WTC11 (cell line): ENCODE measurements at regions not wholly inside any gene's neighbourhood (a gene's known extent, or its start where the extent isn't known, plus 50 kb on each side); places are given as distances from the start of the nearest gene placed in this dataset.

Experiments used
- ATAC-seq: fragments of 200-7000 bp; cut with Tn5 transposase; 2 replicates; pipeline ENCODE4 v1.10.0; 2021; ENCODE audit warnings: mild to moderate bottlenecking, moderate library complexity
- CTCF ChIA-PET: fragments of 300-600 bp; sonication (Branson Sonifier 250); formaldehyde crosslinking; loops from one replicate; lab custom pipeline; 2021; ENCODE audit warnings: antibody characterized with exemption; lab: Charles Lee
- POLR2A ChIA-PET: fragments of 350-600 bp; sonication (Branson Sonifier 250); formaldehyde crosslinking; loops from one replicate; lab custom pipeline; 2021; ENCODE audit warnings: antibody characterized with exemption; lab: Charles Lee
- DNase-seq: peaks from one replicate; pipeline ENCODE4 v3.0.0; 2021; ENCODE audit warnings: low spot score
- H3K27ac Mint-ChIP-seq: 2 replicates; pipeline ENCODE4 v1.8.0; 2021; ENCODE audit warnings: mixed read lengths
- H3K27me3 Mint-ChIP-seq: 2 replicates; pipeline ENCODE4 v1.8.0; 2021; ENCODE audit warnings: low read depth, mild to moderate bottlenecking, moderate library complexity, mixed read lengths
- H3K36me3 Mint-ChIP-seq: 2 replicates; pipeline ENCODE4 v1.8.0; 2021; ENCODE audit warnings: mixed read lengths
- H3K4me1 Mint-ChIP-seq: 2 replicates; pipeline ENCODE4 v1.8.0; 2022; ENCODE audit warnings: mixed read lengths
- H3K4me3 Mint-ChIP-seq: 2 replicates; pipeline ENCODE4 v1.8.0; 2021; ENCODE audit warnings: mild to moderate bottlenecking, moderate library complexity, mixed read lengths
- H3K9me3 Mint-ChIP-seq: 2 replicates; pipeline ENCODE4 v1.8.0; 2021; ENCODE audit warnings: mixed read lengths
- ELF4 ChIP-seq: sonication (generic); formaldehyde crosslinking; IDR thresholded peaks from 2 replicates; pipeline ENCODE4 v1.8.1; 2022; ENCODE audit warnings: low read depth, mild to moderate bottlenecking, moderate library complexity, missing genetic modification reagents
- JAZF1 ChIP-seq: fragments of 250-450 bp; sonication (Bioruptor Pico); IDR thresholded peaks from 2 replicates; pipeline ENCODE4 v1.9.0; 2021; ENCODE audit warnings: moderate library complexity, mild to moderate bottlenecking, inconsistent platforms
- NFATC4 ChIP-seq: fragments of 250-450 bp; sonication (Bioruptor Pico); IDR thresholded peaks from 2 replicates; pipeline ENCODE4 v1.9.0; 2021; ENCODE audit warnings: mild to moderate bottlenecking
- NR2C2 ChIP-seq: sonication (generic); formaldehyde crosslinking; IDR thresholded peaks from 2 replicates; pipeline ENCODE4 v1.8.0; 2022; ENCODE audit warnings: mild to moderate bottlenecking, missing genetic modification reagents
- OVOL2 ChIP-seq: fragments of 250-450 bp; sonication (Bioruptor Pico); IDR thresholded peaks from 2 replicates; pipeline ENCODE4 v1.9.0; 2021; ENCODE audit warnings: mild to moderate bottlenecking, borderline replicate concordance
- PRRX2 ChIP-seq: fragments of 250-450 bp; sonication (Bioruptor Pico); IDR thresholded peaks from 2 replicates; pipeline ENCODE4 v1.8.0; 2021; ENCODE audit warnings: mild to moderate bottlenecking
- SOX15 ChIP-seq: fragments of 250-450 bp; sonication (Bioruptor Pico); IDR thresholded peaks from 2 replicates; pipeline ENCODE4 v1.9.0; 2021; ENCODE audit warnings: mild to moderate bottlenecking
- SP1 ChIP-seq: sonication (generic); formaldehyde crosslinking; conservative IDR thresholded peaks from 2 replicates; pipeline ENCODE4 v1.8.1; 2022; ENCODE audit warnings: missing genetic modification reagents
- TEAD4 ChIP-seq: sonication (generic); formaldehyde crosslinking; IDR thresholded peaks from 2 replicates; pipeline ENCODE4 v1.8.0; 2022; ENCODE audit warnings: mild to moderate bottlenecking, missing genetic modification reagents
- ZBTB21 ChIP-seq: sonication (generic); formaldehyde crosslinking; IDR thresholded peaks from 2 replicates; pipeline ENCODE4 v1.8.1; 2023; ENCODE audit warnings: mild to moderate bottlenecking, missing genetic modification reagents, borderline replicate concordance
- ZNF219 ChIP-seq: sonication (generic); formaldehyde crosslinking; IDR thresholded peaks from 2 replicates; pipeline ENCODE4 v1.8.0; 2023; ENCODE audit warnings: missing genetic modification reagents, mild to moderate bottlenecking, borderline replicate concordance
- ZNF396 ChIP-seq: fragments of 250-450 bp; sonication (Bioruptor Pico); IDR thresholded peaks from 2 replicates; pipeline ENCODE4 v1.8.0; 2021; ENCODE audit warnings: mild to moderate bottlenecking, moderate library complexity, borderline replicate concordance
- TF ChIP-seq, protein P1 (sequence below): sonication (generic); formaldehyde crosslinking; IDR thresholded peaks from 2 replicates; pipeline ENCODE4 v1.8.1; 2022; ENCODE audit warnings: low read depth, mild to moderate bottlenecking, moderate library complexity, missing genetic modification reagents, borderline replicate concordance
- TF ChIP-seq, protein P2 (sequence below): sonication (generic); formaldehyde crosslinking; IDR thresholded peaks from 2 replicates; pipeline ENCODE4 v1.8.1; 2023; ENCODE audit warnings: mild to moderate bottlenecking, missing genetic modification reagents, borderline replicate concordance
- TF ChIP-seq, protein P3 (sequence below): sonication (generic); formaldehyde crosslinking; IDR thresholded peaks from 2 replicates; pipeline ENCODE4 v1.8.0; 2022; ENCODE audit warnings: mild to moderate bottlenecking, missing genetic modification reagents
- TF ChIP-seq, protein P4 (sequence below): fragments of 250-450 bp; sonication (Bioruptor Pico); IDR thresholded peaks from 2 replicates; pipeline ENCODE4 v1.9.0; 2021; ENCODE audit warnings: mild to moderate bottlenecking, borderline replicate concordance
- TF ChIP-seq, protein P5 (sequence below): sonication (generic); formaldehyde crosslinking; IDR thresholded peaks from 2 replicates; pipeline ENCODE4 v1.8.1; 2023; ENCODE audit warnings: mild to moderate bottlenecking, moderate library complexity, missing genetic modification reagents
- TF ChIP-seq, protein P6 (sequence below): sonication (generic); formaldehyde crosslinking; conservative IDR thresholded peaks from 2 replicates; pipeline ENCODE4 v1.8.1; 2022; ENCODE audit warnings: mild to moderate bottlenecking, missing genetic modification reagents
- TF ChIP-seq, protein P7 (sequence below): sonication (generic); formaldehyde crosslinking; IDR thresholded peaks from 2 replicates; pipeline ENCODE4 v1.8.0; 2022; ENCODE audit warnings: mild to moderate bottlenecking, missing genetic modification reagents
- TF ChIP-seq, protein P8 (sequence below): fragments of 250-450 bp; sonication (Bioruptor Pico); IDR thresholded peaks from 2 replicates; pipeline ENCODE4 v1.9.0; 2021; ENCODE audit warnings: mild to moderate bottlenecking

DNA sequence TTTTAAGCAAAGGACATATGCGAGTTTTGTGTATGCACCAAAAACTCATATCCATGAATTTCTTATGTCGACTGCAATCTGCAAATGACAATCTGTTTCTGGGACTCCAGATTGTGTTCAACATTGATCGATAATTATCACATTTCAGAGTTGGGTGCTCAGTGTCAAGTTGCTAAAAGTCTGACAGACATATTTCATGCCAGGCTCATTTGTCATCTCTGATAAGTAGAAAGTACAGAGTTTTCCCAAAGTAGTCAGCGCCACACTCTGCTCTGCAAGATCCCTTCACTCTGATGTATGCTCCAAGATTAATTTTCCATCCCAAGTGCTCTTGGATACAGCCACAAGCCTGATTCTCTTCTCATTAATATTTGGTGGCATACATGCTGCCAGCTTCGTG lies 331.1 kb downstream of the DOK5 start (continued):
- TF ChIP-seq, protein P1, sequence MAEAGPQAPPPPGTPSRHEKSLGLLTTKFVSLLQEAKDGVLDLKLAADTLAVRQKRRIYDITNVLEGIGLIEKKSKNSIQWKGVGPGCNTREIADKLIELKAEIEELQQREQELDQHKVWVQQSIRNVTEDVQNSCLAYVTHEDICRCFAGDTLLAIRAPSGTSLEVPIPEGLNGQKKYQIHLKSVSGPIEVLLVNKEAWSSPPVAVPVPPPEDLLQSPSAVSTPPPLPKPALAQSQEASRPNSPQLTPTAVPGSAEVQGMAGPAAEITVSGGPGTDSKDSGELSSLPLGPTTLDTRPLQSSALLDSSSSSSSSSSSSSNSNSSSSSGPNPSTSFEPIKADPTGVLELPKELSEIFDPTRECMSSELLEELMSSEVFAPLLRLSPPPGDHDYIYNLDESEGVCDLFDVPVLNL (CRISPR knock-in tag): no peak
- TF ChIP-seq ZNF219: no peak

DNA sequence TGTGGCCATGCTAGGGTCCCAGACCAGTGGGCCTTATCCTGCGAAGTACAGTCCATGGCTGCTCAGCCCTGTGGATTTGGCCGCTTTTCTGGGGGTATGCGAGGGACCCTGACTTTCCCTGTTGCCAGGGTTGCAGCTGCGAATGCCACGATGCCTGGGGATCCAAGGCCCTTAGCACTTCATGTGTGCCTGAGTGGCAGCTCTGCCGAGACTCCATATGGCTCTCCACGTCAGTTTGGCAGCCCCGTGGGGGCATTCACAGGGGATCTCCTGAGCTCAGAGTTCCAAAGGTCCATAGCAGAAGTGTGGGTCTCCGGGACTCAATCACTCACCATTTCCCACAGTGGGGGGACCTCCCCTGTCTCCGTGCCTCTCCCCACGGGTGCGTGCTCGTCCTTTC lies 319.5 kb downstream of the DOK5 start:
- peaks cover 85% of the 10 kb centered on the region for H3K9me3 Mint-ChIP-seq
- CTCF ChIA-PET: no interaction called here
- peaks cover 69% of the 10 kb centered on the region for H3K36me3 Mint-ChIP-seq
- H3K4me3 Mint-ChIP-seq: no peak overlapping the region
- no peak for ATAC-seq
- TF ChIP-seq ZNF396 (CRISPR knock-in tag) (no peak), TEAD4 (CRISPR knock-in tag) (no peak), NR2C2 (no peak), SOX15 (no peak), ZBTB21 (no peak), OVOL2 (no peak), JAZF1 (CRISPR knock-in tag) (no peak), ELF4 (CRISPR knock-in tag) (no peak), ZNF219 (no peak), NFATC4 (CRISPR knock-in tag) (no peak), SP1 (CRISPR knock-in tag) (no peak), PRRX2 (CRISPR knock-in tag) (no peak)
- TF ChIP-seq, protein P2, sequence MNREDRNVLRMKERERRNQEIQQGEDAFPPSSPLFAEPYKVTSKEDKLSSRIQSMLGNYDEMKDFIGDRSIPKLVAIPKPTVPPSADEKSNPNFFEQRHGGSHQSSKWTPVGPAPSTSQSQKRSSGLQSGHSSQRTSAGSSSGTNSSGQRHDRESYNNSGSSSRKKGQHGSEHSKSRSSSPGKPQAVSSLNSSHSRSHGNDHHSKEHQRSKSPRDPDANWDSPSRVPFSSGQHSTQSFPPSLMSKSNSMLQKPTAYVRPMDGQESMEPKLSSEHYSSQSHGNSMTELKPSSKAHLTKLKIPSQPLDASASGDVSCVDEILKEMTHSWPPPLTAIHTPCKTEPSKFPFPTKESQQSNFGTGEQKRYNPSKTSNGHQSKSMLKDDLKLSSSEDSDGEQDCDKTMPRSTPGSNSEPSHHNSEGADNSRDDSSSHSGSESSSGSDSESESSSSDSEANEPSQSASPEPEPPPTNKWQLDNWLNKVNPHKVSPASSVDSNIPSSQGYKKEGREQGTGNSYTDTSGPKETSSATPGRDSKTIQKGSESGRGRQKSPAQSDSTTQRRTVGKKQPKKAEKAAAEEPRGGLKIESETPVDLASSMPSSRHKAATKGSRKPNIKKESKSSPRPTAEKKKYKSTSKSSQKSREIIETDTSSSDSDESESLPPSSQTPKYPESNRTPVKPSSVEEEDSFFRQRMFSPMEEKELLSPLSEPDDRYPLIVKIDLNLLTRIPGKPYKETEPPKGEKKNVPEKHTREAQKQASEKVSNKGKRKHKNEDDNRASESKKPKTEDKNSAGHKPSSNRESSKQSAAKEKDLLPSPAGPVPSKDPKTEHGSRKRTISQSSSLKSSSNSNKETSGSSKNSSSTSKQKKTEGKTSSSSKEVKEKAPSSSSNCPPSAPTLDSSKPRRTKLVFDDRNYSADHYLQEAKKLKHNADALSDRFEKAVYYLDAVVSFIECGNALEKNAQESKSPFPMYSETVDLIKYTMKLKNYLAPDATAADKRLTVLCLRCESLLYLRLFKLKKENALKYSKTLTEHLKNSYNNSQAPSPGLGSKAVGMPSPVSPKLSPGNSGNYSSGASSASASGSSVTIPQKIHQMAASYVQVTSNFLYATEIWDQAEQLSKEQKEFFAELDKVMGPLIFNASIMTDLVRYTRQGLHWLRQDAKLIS: no peak
- TF ChIP-seq, protein P3, sequence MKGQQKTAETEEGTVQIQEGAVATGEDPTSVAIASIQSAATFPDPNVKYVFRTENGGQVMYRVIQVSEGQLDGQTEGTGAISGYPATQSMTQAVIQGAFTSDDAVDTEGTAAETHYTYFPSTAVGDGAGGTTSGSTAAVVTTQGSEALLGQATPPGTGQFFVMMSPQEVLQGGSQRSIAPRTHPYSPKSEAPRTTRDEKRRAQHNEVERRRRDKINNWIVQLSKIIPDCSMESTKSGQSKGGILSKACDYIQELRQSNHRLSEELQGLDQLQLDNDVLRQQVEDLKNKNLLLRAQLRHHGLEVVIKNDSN: no peak
- TF ChIP-seq, protein P4, sequence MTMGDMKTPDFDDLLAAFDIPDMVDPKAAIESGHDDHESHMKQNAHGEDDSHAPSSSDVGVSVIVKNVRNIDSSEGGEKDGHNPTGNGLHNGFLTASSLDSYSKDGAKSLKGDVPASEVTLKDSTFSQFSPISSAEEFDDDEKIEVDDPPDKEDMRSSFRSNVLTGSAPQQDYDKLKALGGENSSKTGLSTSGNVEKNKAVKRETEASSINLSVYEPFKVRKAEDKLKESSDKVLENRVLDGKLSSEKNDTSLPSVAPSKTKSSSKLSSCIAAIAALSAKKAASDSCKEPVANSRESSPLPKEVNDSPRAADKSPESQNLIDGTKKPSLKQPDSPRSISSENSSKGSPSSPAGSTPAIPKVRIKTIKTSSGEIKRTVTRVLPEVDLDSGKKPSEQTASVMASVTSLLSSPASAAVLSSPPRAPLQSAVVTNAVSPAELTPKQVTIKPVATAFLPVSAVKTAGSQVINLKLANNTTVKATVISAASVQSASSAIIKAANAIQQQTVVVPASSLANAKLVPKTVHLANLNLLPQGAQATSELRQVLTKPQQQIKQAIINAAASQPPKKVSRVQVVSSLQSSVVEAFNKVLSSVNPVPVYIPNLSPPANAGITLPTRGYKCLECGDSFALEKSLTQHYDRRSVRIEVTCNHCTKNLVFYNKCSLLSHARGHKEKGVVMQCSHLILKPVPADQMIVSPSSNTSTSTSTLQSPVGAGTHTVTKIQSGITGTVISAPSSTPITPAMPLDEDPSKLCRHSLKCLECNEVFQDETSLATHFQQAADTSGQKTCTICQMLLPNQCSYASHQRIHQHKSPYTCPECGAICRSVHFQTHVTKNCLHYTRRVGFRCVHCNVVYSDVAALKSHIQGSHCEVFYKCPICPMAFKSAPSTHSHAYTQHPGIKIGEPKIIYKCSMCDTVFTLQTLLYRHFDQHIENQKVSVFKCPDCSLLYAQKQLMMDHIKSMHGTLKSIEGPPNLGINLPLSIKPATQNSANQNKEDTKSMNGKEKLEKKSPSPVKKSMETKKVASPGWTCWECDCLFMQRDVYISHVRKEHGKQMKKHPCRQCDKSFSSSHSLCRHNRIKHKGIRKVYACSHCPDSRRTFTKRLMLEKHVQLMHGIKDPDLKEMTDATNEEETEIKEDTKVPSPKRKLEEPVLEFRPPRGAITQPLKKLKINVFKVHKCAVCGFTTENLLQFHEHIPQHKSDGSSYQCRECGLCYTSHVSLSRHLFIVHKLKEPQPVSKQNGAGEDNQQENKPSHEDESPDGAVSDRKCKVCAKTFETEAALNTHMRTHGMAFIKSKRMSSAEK (CRISPR knock-in tag): no peak
- TF ChIP-seq, protein P5, sequence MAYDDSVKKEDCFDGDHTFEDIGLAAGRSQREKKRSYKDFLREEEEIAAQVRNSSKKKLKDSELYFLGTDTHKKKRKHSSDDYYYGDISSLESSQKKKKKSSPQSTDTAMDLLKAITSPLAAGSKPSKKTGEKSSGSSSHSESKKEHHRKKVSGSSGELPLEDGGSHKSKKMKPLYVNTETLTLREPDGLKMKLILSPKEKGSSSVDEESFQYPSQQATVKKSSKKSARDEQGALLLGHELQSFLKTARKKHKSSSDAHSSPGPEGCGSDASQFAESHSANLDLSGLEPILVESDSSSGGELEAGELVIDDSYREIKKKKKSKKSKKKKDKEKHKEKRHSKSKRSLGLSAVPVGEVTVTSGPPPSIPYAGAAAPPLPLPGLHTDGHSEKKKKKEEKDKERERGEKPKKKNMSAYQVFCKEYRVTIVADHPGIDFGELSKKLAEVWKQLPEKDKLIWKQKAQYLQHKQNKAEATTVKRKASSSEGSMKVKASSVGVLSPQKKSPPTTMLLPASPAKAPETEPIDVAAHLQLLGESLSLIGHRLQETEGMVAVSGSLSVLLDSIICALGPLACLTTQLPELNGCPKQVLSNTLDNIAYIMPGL (CRISPR knock-in tag): no peak
- TF ChIP-seq, protein P6, sequence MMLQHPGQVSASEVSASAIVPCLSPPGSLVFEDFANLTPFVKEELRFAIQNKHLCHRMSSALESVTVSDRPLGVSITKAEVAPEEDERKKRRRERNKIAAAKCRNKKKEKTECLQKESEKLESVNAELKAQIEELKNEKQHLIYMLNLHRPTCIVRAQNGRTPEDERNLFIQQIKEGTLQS (CRISPR knock-in tag): no peak
- TF ChIP-seq, protein P7, sequence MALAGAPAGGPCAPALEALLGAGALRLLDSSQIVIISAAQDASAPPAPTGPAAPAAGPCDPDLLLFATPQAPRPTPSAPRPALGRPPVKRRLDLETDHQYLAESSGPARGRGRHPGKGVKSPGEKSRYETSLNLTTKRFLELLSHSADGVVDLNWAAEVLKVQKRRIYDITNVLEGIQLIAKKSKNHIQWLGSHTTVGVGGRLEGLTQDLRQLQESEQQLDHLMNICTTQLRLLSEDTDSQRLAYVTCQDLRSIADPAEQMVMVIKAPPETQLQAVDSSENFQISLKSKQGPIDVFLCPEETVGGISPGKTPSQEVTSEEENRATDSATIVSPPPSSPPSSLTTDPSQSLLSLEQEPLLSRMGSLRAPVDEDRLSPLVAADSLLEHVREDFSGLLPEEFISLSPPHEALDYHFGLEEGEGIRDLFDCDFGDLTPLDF (CRISPR knock-in tag): no peak
- TF ChIP-seq, protein P8, sequence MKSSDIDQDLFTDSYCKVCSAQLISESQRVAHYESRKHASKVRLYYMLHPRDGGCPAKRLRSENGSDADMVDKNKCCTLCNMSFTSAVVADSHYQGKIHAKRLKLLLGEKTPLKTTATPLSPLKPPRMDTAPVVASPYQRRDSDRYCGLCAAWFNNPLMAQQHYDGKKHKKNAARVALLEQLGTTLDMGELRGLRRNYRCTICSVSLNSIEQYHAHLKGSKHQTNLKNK (CRISPR knock-in tag): no peak
- TF ChIP-seq, all 79 proteins: peak for 0
- Mint-ChIP-seq H3K27ac (no peak overlapping the region), H3K4me1 (no peaks in the 10 kb centered on the region), H3K27me3 (peaks cover 23% of the 10 kb centered on the region)
- no peak for DNase-seq
- POLR2A ChIA-PET: no interaction called here
